Fibroblast of the aortic adventitia (primary cell): ENCODE measurements at regions not wholly inside any gene's neighbourhood (a gene's known extent, or its start where the extent isn't known, plus 50 kb on each side); places are given as distances from the start of the nearest gene placed in this dataset.
A peak's percentile ranks its signal among the peaks of the same experiment; 100 is the strongest.
"Not testable (repeated sequence)": the region's sequence is repeated elsewhere in the genome, so short reads cannot be mapped to it uniquely, and the experiment has no call there.

Source experiments
- DNase-seq: peaks from one replicate; pipeline ENCODE4 v3.0.0-alpha.2; 2010; ENCODE audit warnings: low read depth
- H3K4me3 ChIP-seq: 2 replicates; pipeline ENCODE4 v1.5.1; 2011; ENCODE audit warnings: low read depth, mild to moderate bottlenecking, control low read depth, low read length, moderate library complexity
- TF ChIP-seq, protein P1 (sequence below): IDR thresholded peaks from 2 replicates; pipeline ENCODE4 v1.5.1; 2011; ENCODE audit warnings: mild to moderate bottlenecking, low read length, control low read depth, inconsistent platforms; ENCODE audit not compliant: insufficient read depth

- no peak overlapping the region for H3K4me3 ChIP-seq
- DNase-seq = peak; percentile 88
- TF ChIP-seq, protein P1, sequence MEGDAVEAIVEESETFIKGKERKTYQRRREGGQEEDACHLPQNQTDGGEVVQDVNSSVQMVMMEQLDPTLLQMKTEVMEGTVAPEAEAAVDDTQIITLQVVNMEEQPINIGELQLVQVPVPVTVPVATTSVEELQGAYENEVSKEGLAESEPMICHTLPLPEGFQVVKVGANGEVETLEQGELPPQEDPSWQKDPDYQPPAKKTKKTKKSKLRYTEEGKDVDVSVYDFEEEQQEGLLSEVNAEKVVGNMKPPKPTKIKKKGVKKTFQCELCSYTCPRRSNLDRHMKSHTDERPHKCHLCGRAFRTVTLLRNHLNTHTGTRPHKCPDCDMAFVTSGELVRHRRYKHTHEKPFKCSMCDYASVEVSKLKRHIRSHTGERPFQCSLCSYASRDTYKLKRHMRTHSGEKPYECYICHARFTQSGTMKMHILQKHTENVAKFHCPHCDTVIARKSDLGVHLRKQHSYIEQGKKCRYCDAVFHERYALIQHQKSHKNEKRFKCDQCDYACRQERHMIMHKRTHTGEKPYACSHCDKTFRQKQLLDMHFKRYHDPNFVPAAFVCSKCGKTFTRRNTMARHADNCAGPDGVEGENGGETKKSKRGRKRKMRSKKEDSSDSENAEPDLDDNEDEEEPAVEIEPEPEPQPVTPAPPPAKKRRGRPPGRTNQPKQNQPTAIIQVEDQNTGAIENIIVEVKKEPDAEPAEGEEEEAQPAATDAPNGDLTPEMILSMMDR = no peak
These were observed 261.6 kb upstream of the SPOPL start for GRCh38 chr2:138239902-138240491.

DNA sequence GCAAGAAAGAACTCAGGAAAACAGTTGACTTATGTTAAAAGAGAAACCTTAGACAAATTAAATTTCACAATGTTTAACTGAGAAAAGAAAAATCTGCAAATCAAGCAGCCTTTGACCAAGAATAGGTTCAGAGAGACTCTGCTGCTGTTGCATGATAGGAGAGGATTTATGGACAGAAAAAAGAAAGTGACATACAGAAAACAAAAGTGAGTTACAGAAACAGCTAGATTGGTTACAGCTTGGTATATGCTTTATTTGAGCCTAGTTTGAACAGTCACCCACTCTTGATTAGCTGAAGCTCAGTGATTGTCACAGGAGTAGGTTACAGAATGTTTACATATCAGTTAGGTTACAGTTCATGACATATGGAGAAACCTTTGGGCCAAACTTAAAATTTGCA, 258.2 kb upstream of the SPOPL start:
- H3K4me3 ChIP-seq = no peak overlapping the region
- TF ChIP-seq, protein P1 = no peak
- DNase-seq = no peak

- TF ChIP-seq, protein P1 = no peak
- no peak overlapping the region for H3K4me3 ChIP-seq
- DNase-seq = peak; percentile 52
These were observed 257.1 kb upstream of the SPOPL start for GRCh38 chr2:138244501-138244925.

GRCh38 chr2:138245310-138245709, 256.3 kb upstream of the SPOPL start:
- no peak overlapping the region for H3K4me3 ChIP-seq
- TF ChIP-seq, protein P1 = no peak
- DNase-seq = no peak

GRCh38 chr2:138247302-138247701, 254.3 kb upstream of the SPOPL start:
- no peak for DNase-seq
- TF ChIP-seq, protein P1 = no peak
- no peak overlapping the region for H3K4me3 ChIP-seq

GRCh38 chr2:138249207-138249606, 252.4 kb upstream of the SPOPL start:
- TF ChIP-seq, protein P1 = no peak
- DNase-seq = no peak
- no peak overlapping the region for H3K4me3 ChIP-seq

DNA sequence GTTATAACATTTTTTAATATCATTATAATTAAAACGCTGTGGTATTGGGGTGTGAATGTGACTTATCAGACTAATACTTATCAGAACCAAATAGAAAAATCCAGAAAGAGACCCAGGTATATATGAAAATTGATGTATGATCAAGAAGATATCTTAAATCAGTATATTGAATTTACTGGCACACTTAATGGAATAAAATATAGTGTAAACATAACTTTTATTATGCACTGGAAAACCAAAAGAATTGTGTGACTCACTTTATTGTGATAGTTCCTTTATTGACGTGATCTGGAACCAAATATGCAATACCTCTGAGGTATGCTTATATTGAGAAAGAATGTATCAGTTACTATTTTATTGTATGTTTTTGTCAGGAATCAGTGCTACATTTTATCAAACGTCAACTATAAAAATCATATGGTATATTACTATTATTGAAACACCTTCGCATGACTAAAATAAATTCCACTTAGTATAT, 250.7 kb upstream of the SPOPL start:
- DNase-seq, H3K4me3 ChIP-seq: not testable (repeated sequence)
